Gastrocnemius medialis (tissue), 4 donors: ENCODE measurements at regions not wholly inside any gene's neighbourhood (a gene's known extent, or its start where the extent isn't known, plus 50 kb on each side); places are given as distances from the start of the nearest gene placed in this dataset.

Experiments
- POLR2A ChIP-seq, 2 donors: fragments of 450-650 bp; IDR thresholded peaks; one replicate each; pipeline ENCODE4 v1.6.1; 2017; ENCODE audit warnings: antibody characterized with exemption in 2 of 2, mild to moderate bottlenecking in 2 of 2, moderate library complexity in 2 of 2
- TF ChIP-seq, protein P1 (sequence below), 5 experiments: fragments of 450-650 bp in 3 of 5; fragments of 200-600 bp in 2 of 5; sonication (generic) in 2 of 5; IDR thresholded peaks in 4 of 5; conservative IDR thresholded peaks in 1 of 5; 1 replicate in 4 of 5; 2 replicates in 1 of 5; pipeline ENCODE4 v1.5.1; 2016 to 2019; ENCODE audit warnings: antibody characterized with exemption in 5 of 5, mild to moderate bottlenecking in 3 of 5, moderate library complexity in 3 of 5

GRCh38 chr4:123517176-123517575 is 120.6 kb downstream of the SPRY1 start:
- TF ChIP-seq, protein P1, sequence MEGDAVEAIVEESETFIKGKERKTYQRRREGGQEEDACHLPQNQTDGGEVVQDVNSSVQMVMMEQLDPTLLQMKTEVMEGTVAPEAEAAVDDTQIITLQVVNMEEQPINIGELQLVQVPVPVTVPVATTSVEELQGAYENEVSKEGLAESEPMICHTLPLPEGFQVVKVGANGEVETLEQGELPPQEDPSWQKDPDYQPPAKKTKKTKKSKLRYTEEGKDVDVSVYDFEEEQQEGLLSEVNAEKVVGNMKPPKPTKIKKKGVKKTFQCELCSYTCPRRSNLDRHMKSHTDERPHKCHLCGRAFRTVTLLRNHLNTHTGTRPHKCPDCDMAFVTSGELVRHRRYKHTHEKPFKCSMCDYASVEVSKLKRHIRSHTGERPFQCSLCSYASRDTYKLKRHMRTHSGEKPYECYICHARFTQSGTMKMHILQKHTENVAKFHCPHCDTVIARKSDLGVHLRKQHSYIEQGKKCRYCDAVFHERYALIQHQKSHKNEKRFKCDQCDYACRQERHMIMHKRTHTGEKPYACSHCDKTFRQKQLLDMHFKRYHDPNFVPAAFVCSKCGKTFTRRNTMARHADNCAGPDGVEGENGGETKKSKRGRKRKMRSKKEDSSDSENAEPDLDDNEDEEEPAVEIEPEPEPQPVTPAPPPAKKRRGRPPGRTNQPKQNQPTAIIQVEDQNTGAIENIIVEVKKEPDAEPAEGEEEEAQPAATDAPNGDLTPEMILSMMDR (IDR thresholded peaks at IDR 0.05 in 4 of 5, conservative IDR thresholded peaks at IDR 0.05 in 1 of 5), result no peak
- no peak for TF ChIP-seq POLR2A (IDR thresholded peaks at IDR 0.05)
